GM18507 (cell line): ENCODE measurements at regions not wholly inside any gene's neighbourhood (a gene's known extent, or its start where the extent isn't known, plus 50 kb on each side); places are given as distances from the start of the nearest gene placed in this dataset.

ENCODE experiments used
- DNase-seq: peaks from one replicate; pipeline ENCODE4 v3.0.0; 2011; ENCODE audit warnings: low read depth; ENCODE audit not compliant: insufficient read length; ENCODE audit errors: extremely low spot score
- FAIRE-seq: peaks from 2 replicates; lab custom pipeline; 2011; peaks lifted over from hg19 to GRCh38; lab: Jason Lieb, UNC

DNA sequence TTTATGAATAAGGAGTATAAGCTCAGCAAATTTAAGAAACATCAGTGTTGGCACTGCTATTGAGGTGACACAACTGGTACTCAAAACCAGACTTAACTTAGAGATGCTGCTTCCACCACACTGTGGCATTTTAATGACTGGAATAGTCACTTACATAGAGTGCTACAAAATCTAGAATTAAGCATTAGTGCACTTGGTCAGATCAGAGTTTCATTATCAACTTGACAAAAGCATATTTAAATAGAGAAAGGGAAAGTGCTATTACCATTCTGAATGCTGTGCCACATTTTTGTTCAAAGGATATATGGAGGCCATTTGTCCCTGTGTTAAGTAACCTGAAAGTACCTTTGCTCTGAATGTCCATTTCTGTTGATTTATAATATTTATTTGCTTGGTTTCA is 800.7 kb upstream of the ALCAM start:
- peak; percentile 15 for FAIRE-seq
- DNase-seq = no peak

- no peak for FAIRE-seq
- no peak for DNase-seq
These were observed 791.1 kb upstream of the ALCAM start for GRCh38 chr3:104575634-104576033.

- DNase-seq = no peak
- no peak for FAIRE-seq
These were observed 788.2 kb upstream of the ALCAM start for GRCh38 chr3:104578558-104578957.

GRCh38 chr3:104582092-104582491 is 784.6 kb upstream of the ALCAM start:
- FAIRE-seq (no peak), DNase-seq (no peak)

GRCh38 chr3:104584682-104585081 is 782.0 kb upstream of the ALCAM start:
- DNase-seq = no peak
- FAIRE-seq = no peak

- DNase-seq = no peak
- no peak for FAIRE-seq
These were observed 780.4 kb upstream of the ALCAM start for GRCh38 chr3:104586344-104586743.

DNA sequence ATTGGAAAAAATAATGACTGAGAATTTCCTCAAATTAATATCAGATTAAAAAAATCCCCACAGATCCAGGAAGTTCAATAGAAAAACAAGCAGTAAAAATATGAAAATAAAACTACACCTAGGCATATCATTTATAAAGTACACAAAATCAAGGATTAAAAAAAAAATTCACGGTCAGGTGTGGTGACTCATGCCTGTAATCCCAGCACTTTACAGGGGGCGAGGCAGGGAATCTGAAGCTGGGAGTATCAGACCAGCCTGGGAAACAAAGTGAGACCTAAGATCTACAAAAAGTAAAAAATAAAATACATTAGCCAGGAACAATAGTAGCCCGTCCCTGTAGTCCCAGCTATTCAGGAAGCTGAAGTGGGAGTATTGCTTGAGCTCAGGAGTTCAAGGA is 778.3 kb upstream of the ALCAM start:
- FAIRE-seq (no peak), DNase-seq (no peak)

- FAIRE-seq (no peak), DNase-seq (no peak)
These were observed 774.9 kb upstream of the ALCAM start for GRCh38 chr3:104591776-104592175.

GRCh38 chr3:104594491-104594890 is 772.2 kb upstream of the ALCAM start:
- no peak for FAIRE-seq
- DNase-seq = no peak

GRCh38 chr3:104596054-104596453 is 770.7 kb upstream of the ALCAM start:
- no peak for FAIRE-seq
- no peak for DNase-seq

- DNase-seq (no peak), FAIRE-seq (peak; percentile 82)
These were observed 770.2 kb upstream of the ALCAM start for GRCh38 chr3:104596551-104596950.

- FAIRE-seq = no peak
- no peak for DNase-seq
These were observed 767.7 kb upstream of the ALCAM start for GRCh38 chr3:104598848-104599511.

GRCh38 chr3:104604326-104605010 is 762.2 kb upstream of the ALCAM start:
- FAIRE-seq (no peak), DNase-seq (no peak)

- FAIRE-seq (no peak), DNase-seq (no peak)
These were observed 759.9 kb upstream of the ALCAM start for GRCh38 chr3:104606812-104607211.

DNA sequence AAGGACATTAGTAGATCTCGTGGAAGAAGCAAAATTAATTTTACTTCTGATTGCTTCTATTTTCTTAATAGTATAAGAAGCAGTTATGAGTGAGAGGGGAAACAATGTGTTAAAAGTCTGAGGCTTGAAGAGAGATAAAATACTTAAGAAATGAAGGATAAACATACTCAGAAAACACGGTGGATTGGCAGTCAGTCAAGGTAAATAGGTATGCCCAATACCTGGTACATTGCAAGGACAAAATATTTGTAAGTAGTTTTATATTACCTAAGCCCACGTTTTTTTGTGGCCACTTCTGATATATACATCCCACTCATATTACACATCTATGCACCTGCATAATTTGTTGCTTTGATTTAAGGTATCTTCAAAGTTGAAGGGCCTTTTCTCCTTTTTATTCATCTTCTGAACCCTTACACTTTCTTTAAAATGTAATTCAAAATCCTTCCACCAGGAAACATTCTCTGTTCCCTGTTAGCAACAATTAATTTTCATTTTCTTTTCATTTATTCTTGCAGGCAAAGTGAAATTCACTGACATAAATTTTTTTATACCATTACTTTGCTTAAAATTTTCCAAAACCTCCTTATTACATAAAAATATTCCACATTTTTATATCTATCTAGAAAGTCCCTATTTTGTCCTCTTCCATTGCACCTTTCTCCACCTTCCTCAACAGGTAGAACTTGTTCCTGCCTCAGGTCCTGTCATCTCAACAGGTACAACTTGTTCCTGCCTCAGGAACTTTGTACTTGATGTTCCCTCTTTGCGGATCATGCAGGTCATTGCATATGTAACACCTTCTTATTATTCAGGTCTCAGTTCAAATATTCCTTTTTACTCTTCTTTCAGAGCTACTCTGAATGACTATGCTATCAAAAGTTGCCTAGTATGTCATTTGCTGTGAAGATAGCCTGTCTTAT is 755.7 kb upstream of the ALCAM start:
- FAIRE-seq (no peak), DNase-seq (no peak)

- FAIRE-seq = no peak
These were observed 754.5 kb upstream of the ALCAM start for GRCh38 chr3:104612218-104612617.

GRCh38 chr3:104614564-104614963 is 752.1 kb upstream of the ALCAM start:
- no peak for FAIRE-seq
- DNase-seq = no peak

More at GRCh38 chr3:104612218-104612617, 754.5 kb upstream of the ALCAM start:
- no peak for DNase-seq

DNA sequence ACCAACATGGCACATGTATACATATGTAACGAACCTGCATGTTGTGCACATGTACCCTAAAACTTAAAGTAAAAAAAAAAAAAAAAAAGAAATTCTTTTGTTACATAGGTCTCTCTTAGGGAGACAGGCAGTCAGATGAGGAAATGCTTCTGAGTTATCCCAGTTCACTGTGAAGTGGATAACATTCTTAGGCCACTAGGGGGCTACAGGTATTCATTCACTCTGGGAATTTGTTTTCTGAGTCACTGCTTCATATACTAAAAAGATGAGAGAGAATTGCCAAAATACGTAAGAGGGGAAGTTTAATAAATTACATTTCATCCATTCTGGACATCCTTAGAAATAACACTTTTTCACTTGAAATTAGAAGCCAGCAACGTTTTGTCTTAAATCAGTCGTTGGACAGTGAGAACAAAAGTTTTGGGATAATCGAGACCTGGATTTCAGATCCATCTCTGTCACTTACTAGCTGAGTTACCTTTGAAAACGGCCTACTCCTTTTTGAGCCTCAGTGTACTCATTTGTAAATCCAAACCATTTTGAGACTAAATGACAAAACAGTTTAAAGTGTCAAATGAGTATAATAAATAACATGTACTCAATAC is 738.4 kb upstream of the ALCAM start:
- DNase-seq (peak; percentile 2), FAIRE-seq (peak; percentile 5)

DNA sequence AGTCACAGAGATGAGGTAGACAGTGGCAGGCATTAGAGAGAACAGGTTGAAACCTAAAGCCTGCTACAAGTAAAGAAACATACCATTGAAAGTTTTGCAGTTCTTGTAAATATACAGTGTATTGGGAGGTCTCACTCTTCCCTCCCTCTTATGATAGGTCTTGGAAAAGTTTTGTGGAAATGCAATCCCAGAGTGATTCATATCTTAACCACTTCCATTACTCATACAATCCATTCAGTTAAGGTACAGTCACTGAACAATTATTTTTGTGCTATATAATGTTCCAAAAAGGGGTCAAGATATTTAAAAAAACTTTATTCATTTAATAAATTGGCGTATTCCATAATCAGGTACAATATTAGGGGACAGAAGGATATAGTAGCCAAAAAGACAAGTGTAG is 737.7 kb upstream of the ALCAM start:
- no peak for DNase-seq
- FAIRE-seq = no peak

DNA sequence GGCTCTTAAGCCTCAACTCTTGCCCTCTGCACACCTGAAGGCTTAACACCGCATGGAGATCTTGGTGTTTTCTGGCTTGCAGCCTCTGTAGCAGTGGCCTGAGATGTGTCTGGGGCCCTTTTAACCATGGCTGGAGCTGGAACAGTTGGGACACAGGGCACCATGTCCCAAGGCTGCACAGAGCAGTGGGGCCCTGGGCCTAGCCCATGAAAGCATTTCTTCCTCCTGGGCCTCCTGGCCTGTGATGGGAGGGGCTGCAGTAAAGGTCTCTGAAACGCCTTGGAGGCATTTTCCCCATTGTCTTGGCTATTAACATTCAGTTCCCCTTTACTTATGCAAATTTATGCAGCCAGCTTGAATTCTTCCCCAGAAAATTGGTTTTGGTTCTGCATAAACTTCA is 735.5 kb upstream of the ALCAM start:
- no peak for FAIRE-seq

More for the DNA sequence above, 735.5 kb upstream of the ALCAM start:
- no peak for DNase-seq
